22Rv1 (cell line): ENCODE measurements at regions not wholly inside any gene's neighbourhood (a gene's known extent, or its start where the extent isn't known, plus 50 kb on each side); places are given as distances from the start of the nearest gene placed in this dataset.

ENCODE experiments used
- H3K27ac ChIP-seq: fragments of 450-650 bp; 2 replicates; pipeline ENCODE4 v1.5.1; 2017
- CTCF ChIP-seq: fragments of 450-650 bp; IDR thresholded peaks from 2 replicates; pipeline ENCODE4 v1.5.1; 2017; ENCODE audit warnings: mild to moderate bottlenecking
- ZFX ChIP-seq: fragments of 450-650 bp; IDR thresholded peaks from 2 replicates; pipeline ENCODE4 v1.6.1; 2017; ENCODE audit warnings: antibody characterized with exemption, borderline replicate concordance

DNA sequence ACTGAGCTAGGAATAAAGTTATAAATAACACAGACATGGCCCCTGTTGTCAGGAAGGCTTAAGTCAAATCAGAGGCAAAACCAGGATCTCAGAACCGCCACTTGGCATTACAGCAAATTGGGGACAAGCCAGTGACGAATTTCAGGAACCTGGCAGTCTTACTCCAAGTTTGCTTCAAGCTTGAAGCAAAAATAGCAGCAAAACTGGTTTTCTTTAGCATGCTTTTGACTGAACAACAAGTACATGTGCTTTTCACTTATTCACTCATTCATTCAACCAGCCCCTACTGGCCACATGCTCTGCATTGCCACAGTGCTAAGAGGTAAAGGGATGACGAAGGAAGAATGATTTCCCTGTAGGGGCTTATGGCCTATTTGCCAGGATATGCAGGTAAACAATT lies 253.9 kb upstream of the PPARGC1A start:
- H3K27ac ChIP-seq = no peak overlapping the region
- TF ChIP-seq CTCF (no peak), ZFX (no peak)

DNA sequence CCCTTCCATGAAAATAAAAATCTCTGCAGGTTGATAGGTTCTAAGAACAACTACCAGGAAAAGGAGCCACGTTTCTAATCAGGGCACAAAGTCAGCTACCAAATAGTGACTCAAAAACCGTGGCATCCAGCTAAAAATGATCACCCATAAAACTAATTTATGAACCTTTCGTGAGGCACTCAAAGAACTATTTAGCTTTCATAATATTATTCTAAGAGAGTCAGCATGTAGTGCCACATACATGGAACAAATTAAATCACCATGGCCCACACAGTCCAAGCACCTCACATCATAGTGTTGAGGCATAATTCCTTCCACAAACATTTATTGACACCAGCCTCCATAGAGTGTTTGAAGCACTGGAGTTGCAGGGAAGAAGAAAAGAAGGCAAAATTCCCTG lies 252.0 kb upstream of the PPARGC1A start:
- TF ChIP-seq ZFX = no peak
- TF ChIP-seq CTCF = no peak
- no peak overlapping the region for H3K27ac ChIP-seq

GRCh38 chr4:24140892-24141291 lies 251.0 kb upstream of the PPARGC1A start:
- TF ChIP-seq CTCF (no peak), ZFX (no peak)
- H3K27ac ChIP-seq = no peak overlapping the region

GRCh38 chr4:24137671-24138601 lies 248.1 kb upstream of the PPARGC1A start:
- TF ChIP-seq CTCF (no peak), ZFX (no peak)
- H3K27ac ChIP-seq = 0 out of 2 replicates have a peak overlapping the region, but pooled peaks have one; percentile 5

DNA sequence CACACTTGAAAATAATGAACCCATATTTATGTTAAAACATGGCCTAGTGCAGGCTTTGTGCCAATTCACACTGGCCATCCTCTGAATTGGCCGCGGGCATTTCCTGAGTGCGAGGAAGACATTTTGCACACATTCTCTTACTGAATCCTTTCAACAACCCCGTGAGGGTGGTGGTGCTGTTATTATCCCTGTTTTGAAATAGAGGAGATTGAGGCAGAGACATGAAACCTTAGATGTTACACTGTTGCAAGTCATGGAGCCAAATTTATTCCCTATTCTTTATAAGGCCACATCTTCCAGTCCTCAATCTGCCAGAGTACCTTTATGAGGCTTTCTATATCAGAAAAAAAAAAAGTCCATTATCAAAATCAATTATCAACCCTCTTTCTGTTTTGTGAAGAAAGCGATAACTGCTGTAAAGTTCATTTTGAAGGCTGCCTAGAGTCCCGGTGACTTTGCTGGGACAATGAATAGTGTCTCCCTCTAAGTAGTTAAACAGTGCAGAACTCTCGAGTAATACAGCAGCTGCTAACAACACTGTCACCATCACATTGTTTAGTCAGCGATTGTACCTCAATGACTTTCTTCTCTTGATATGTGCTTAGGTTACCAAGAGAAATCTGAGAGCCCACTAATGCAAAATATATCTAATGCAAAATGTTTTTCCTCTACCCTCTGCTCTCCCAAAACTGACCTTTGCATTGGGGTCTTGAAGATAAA lies 242.3 kb upstream of the PPARGC1A start:
- TF ChIP-seq ZFX (no peak), CTCF (no peak)
- H3K27ac ChIP-seq = no peak overlapping the region

GRCh38 chr4:24130637-24131036 lies 240.8 kb upstream of the PPARGC1A start:
- H3K27ac ChIP-seq = no peak overlapping the region
- TF ChIP-seq CTCF (no peak), ZFX (no peak)

DNA sequence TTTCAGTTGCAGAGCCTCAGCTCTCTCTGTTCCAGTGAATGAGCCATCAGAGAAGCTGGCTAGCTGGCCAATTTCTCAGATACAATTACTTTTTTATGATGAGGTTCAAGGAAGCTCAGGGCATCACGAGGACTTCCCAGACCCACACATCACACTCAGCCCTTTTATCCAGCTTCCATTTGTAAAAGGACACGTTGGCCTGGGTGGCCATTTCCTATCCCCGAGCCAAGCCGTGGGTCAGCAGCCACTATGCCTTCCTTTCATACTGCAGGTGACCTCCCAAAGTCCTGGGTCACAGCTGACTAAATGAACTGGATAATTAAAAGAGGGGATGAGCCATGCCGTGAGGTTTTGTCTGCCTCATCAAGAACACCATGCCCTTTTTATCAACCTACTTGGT lies 236.9 kb upstream of the PPARGC1A start:
- H3K27ac ChIP-seq = no peak overlapping the region
- TF ChIP-seq ZFX (no peak), CTCF (no peak)
